Adrenal gland (tissue), 5 donors: ENCODE measurements at regions not wholly inside any gene's neighbourhood (a gene's known extent, or its start where the extent isn't known, plus 50 kb on each side); places are given as distances from the start of the nearest gene placed in this dataset.

ENCODE experiments used
- POLR2A ChIP-seq, 2 donors: fragments of 450-650 bp; IDR thresholded peaks; one replicate each; pipeline ENCODE4 v1.6.1; 2017; ENCODE audit warnings: antibody characterized with exemption in 2 of 2, mild to moderate bottlenecking in 2 of 2, moderate library complexity in 1 of 2
- TF ChIP-seq, protein P1 (sequence below), 6 experiments: fragments of 450-650 bp in 4 of 6; fragments of 200-600 bp in 2 of 6; sonication (generic) in 1 of 6; IDR thresholded peaks; 1 replicate in 5 of 6; 2 replicates in 1 of 6; pipeline versions ENCODE4 v1.5.1 to v1.8.0; 2016 to 2021; ENCODE audit warnings: antibody characterized with exemption in 6 of 6, mild to moderate bottlenecking in 2 of 6, moderate library complexity in 1 of 6
- donor health status: DM: no; HTN: no; CAD: no.

DNA sequence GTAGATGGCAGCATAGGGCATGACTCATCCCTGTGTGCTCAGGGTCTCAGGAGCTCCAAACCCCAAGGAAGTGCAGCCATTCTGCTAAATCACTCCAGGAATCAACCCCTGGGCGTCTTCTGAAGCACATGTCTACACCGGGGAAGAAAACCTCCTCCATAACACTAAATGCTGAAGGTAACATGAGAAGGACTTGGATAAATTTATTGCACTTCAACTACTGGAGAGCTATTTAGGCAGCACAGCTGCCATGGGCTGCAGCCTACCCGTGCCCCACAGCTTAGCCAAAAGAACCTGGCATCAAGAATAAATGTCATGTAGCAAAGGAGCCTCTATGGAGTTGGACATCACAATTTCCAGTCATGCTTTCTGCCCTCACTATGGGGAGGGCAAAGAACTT is 141.7 kb downstream of the GPCPD1 start:
- no peak for TF ChIP-seq POLR2A (IDR thresholded peaks at IDR 0.05)
- TF ChIP-seq, protein P1, sequence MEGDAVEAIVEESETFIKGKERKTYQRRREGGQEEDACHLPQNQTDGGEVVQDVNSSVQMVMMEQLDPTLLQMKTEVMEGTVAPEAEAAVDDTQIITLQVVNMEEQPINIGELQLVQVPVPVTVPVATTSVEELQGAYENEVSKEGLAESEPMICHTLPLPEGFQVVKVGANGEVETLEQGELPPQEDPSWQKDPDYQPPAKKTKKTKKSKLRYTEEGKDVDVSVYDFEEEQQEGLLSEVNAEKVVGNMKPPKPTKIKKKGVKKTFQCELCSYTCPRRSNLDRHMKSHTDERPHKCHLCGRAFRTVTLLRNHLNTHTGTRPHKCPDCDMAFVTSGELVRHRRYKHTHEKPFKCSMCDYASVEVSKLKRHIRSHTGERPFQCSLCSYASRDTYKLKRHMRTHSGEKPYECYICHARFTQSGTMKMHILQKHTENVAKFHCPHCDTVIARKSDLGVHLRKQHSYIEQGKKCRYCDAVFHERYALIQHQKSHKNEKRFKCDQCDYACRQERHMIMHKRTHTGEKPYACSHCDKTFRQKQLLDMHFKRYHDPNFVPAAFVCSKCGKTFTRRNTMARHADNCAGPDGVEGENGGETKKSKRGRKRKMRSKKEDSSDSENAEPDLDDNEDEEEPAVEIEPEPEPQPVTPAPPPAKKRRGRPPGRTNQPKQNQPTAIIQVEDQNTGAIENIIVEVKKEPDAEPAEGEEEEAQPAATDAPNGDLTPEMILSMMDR (IDR thresholded peaks at IDR 0.05), result no peak
